HEK293 (cell line): ENCODE measurements at regions not wholly inside any gene's neighbourhood (a gene's known extent, or its start where the extent isn't known, plus 50 kb on each side); places are given as distances from the start of the nearest gene placed in this dataset.

Experiments used
- CTCF ChIA-PET: fragments of 350-600 bp; formaldehyde crosslinking; extraction: SDS; loops from one replicate; lab custom pipeline; 2021; ENCODE audit warnings: antibody characterized with exemption; lab: Yijun Ruan, JAX
- POLR2A ChIA-PET: fragments of 300-600 bp; formaldehyde crosslinking; extraction: SDS; loops from one replicate; lab custom pipeline; 2020; ENCODE audit warnings: antibody characterized with exemption, inconsistent platforms; lab: Yijun Ruan, JAX
- H3K27ac ChIP-seq: fragments of 200-500 bp; sonication (Bioruptor generic); 2 replicates; pipeline ENCODE4 v1.5.1; 2014; ENCODE audit warnings: low read depth, low read length, control low read depth, inconsistent platforms; ENCODE audit errors: extremely low read depth
- H3K36me3 ChIP-seq, 2 experiments: fragments of 200-500 bp in 1 of 2; sonication (Bioruptor generic) in 1 of 2; 1 replicate in 1 of 2; 2 replicates in 1 of 2; pipeline ENCODE4 v1.5.1; 2014 to 2017; ENCODE audit warnings: inconsistent platforms in 2 of 2, low read length in 2 of 2; ENCODE audit not compliant: control insufficient read depth in 2 of 2, insufficient read depth in 1 of 2
- H3K4me1 ChIP-seq: fragments of 200-500 bp; sonication (Bioruptor generic); 2 replicates; pipeline ENCODE4 v1.5.1; 2014; ENCODE audit warnings: mild to moderate bottlenecking, low read length, inconsistent platforms; ENCODE audit not compliant: control insufficient read depth, insufficient read depth
- H3K4me3 ChIP-seq: 2 replicates; pipeline ENCODE4 v1.5.1; 2011; ENCODE audit warnings: low read depth, mild to moderate bottlenecking, control low read depth, low read length, moderate library complexity
- H3K9me3 ChIP-seq: fragments of 200-500 bp; sonication (Bioruptor generic); 2 replicates; pipeline ENCODE4 v1.5.1; 2014; ENCODE audit warnings: low read depth, low read length, inconsistent platforms; ENCODE audit not compliant: control insufficient read depth, insufficient read depth
- BCL11B ChIP-seq: fragments of 450-650 bp; formaldehyde crosslinking; IDR thresholded peaks from 2 replicates; pipeline ENCODE4 v1.5.1; 2016; ENCODE audit warnings: low read depth, missing biosample characterization, missing genetic modification characterization
- KLF10 ChIP-seq: fragments of 450-650 bp; IDR thresholded peaks from 2 replicates; pipeline ENCODE4 v1.5.1; 2018; ENCODE audit warnings: missing biosample characterization, mild to moderate bottlenecking, missing genetic modification characterization
- PRDM2 ChIP-seq: fragments of 450-650 bp; formaldehyde crosslinking; IDR thresholded peaks from 2 replicates; pipeline ENCODE4 v1.5.1; 2016; ENCODE audit warnings: missing biosample characterization, missing genetic modification characterization, borderline replicate concordance
- PRDM6 ChIP-seq: fragments of 450-650 bp; formaldehyde crosslinking; IDR thresholded peaks from 2 replicates; pipeline ENCODE4 v1.5.1; 2017; ENCODE audit warnings: missing biosample characterization, missing genetic modification characterization
- REPIN1 ChIP-seq: fragments of 450-650 bp; formaldehyde crosslinking; IDR thresholded peaks from 2 replicates; pipeline ENCODE4 v1.5.1; 2017; ENCODE audit warnings: missing biosample characterization, missing genetic modification characterization, low read depth
- SP7 ChIP-seq: fragments of 450-650 bp; formaldehyde crosslinking; IDR thresholded peaks from 2 replicates; pipeline ENCODE4 v1.5.1; 2016; ENCODE audit warnings: missing biosample characterization, missing genetic modification characterization
- ZBTB6 ChIP-seq: fragments of 450-650 bp; formaldehyde crosslinking; IDR thresholded peaks from 2 replicates; pipeline ENCODE4 v1.5.1; 2017; ENCODE audit warnings: missing biosample characterization, missing genetic modification characterization
- ZFP3 ChIP-seq: fragments of 450-650 bp; formaldehyde crosslinking; IDR thresholded peaks from 2 replicates; pipeline ENCODE4 v1.5.1; 2016; ENCODE audit warnings: low read depth, missing biosample characterization, missing genetic modification characterization
- ZNF18 ChIP-seq: fragments of 450-650 bp; formaldehyde crosslinking; IDR thresholded peaks from 2 replicates; pipeline ENCODE4 v1.5.1; 2016; ENCODE audit warnings: missing biosample characterization, missing genetic modification characterization
- ZNF202 ChIP-seq: fragments of 450-650 bp; formaldehyde crosslinking; IDR thresholded peaks from 2 replicates; pipeline ENCODE4 v1.5.1; 2016; ENCODE audit warnings: missing biosample characterization, missing genetic modification characterization, borderline replicate concordance
- ZNF488 ChIP-seq: fragments of 450-650 bp; formaldehyde crosslinking; IDR thresholded peaks from 2 replicates; pipeline ENCODE4 v1.5.1; 2016; ENCODE audit warnings: missing biosample characterization, missing genetic modification characterization
- ZNF513 ChIP-seq: fragments of 450-650 bp; IDR thresholded peaks from 2 replicates; pipeline ENCODE4 v1.5.1; 2018; ENCODE audit warnings: missing biosample characterization, missing genetic modification characterization
- ZNF521 ChIP-seq: fragments of 450-650 bp; formaldehyde crosslinking; IDR thresholded peaks from 2 replicates; pipeline ENCODE4 v1.5.1; 2017; ENCODE audit warnings: missing biosample characterization, mild to moderate bottlenecking, missing genetic modification characterization
- ZNF544 ChIP-seq: fragments of 450-650 bp; formaldehyde crosslinking; IDR thresholded peaks from 2 replicates; pipeline ENCODE4 v1.5.0; 2017; ENCODE audit warnings: missing biosample characterization, missing genetic modification characterization
- ZNF548 ChIP-seq: fragments of 450-650 bp; formaldehyde crosslinking; IDR thresholded peaks from 2 replicates; pipeline ENCODE4 v1.5.1; 2016; ENCODE audit warnings: missing biosample characterization, missing genetic modification characterization

- CTCF ChIA-PET: interaction anchor here (0.6 to 1.0 kb wide), 2 partner anchors 13 to 256 kb away, joined by 3 read pairs; no protein-coding TSS in a partner anchor
- Histone ChIP-seq H3K4me1 (no peaks in the 10 kb centered on the region), H3K36me3 (no peaks in the 10 kb centered on the region), H3K27ac (no peak overlapping the region), H3K4me3 (no peak overlapping the region), H3K9me3 (no peaks in the 10 kb centered on the region)
- no peak for TF ChIP-seq ZNF513 (tag by site-specific recombination)
- TF ChIP-seq ZNF18 (tag by site-specific recombination): no peak
- no peak for TF ChIP-seq ZNF548 (tag by site-specific recombination)
- no peak for TF ChIP-seq ZNF544 (tag by site-specific recombination)
- no peak for TF ChIP-seq SP7 (tag by site-specific recombination)
- TF ChIP-seq ZBTB6: no peak
- TF ChIP-seq REPIN1 (tag by site-specific recombination): no peak
- no peak for TF ChIP-seq PRDM6
- TF ChIP-seq BCL11B: no peak
- TF ChIP-seq ZNF488 (tag by site-specific recombination): no peak
- TF ChIP-seq PRDM2 (tag by site-specific recombination): no peak
- no peak for TF ChIP-seq ZFP3 (tag by site-specific recombination)
- no peak for TF ChIP-seq KLF10 (tag by site-specific recombination)
- TF ChIP-seq ZNF202 (tag by site-specific recombination): no peak
- no peak for TF ChIP-seq ZNF521
- POLR2A ChIA-PET: no interaction called here
Observed at GRCh38 chr16:79985606-79986005, 385.1 kb upstream of the MAF start.
